IPS DF 4.7 (cell line): ENCODE measurements at regions not wholly inside any gene's neighbourhood (a gene's known extent, or its start where the extent isn't known, plus 50 kb on each side); places are given as distances from the start of the nearest gene placed in this dataset.

ENCODE experiments used
- DNase-seq: peaks from one replicate; pipeline ENCODE4 v3.0.0-alpha.2; 2013; ENCODE audit warnings: low spot score; ENCODE audit errors: extremely low read depth

GRCh38 chr20:11120431-11120830 lies 446.6 kb upstream of the JAG1 start:
- no peak for DNase-seq

- DNase-seq, result no peak
Measured at GRCh38 chr20:11124849-11125505, 451.2 kb upstream of the JAG1 start.

GRCh38 chr20:11128220-11128718 lies 454.5 kb upstream of the JAG1 start:
- DNase-seq, result no peak

- no peak for DNase-seq
Measured at GRCh38 chr20:11128721-11129120, 454.9 kb upstream of the JAG1 start.

GRCh38 chr20:11130554-11131166 lies 456.9 kb upstream of the JAG1 start:
- no peak for DNase-seq

- DNase-seq, result no peak
Measured at GRCh38 chr20:11132819-11133415, 459.1 kb upstream of the JAG1 start.

GRCh38 chr20:11136691-11137090 lies 462.9 kb upstream of the JAG1 start:
- DNase-seq, result no peak

- no peak for DNase-seq
Measured at GRCh38 chr20:11137688-11138087, 463.9 kb upstream of the JAG1 start.

- no peak for DNase-seq
Measured at GRCh38 chr20:11140359-11140758, 466.6 kb upstream of the JAG1 start.

- no peak for DNase-seq
Measured at GRCh38 chr20:11143481-11143880, 469.7 kb upstream of the JAG1 start.

- no peak for DNase-seq
Measured at GRCh38 chr20:11144114-11144950, 470.5 kb upstream of the JAG1 start.

- no peak for DNase-seq
Measured at GRCh38 chr20:11145616-11146015, 471.8 kb upstream of the JAG1 start.

GRCh38 chr20:11153819-11154218 lies 480.0 kb upstream of the JAG1 start:
- no peak for DNase-seq

GRCh38 chr20:11155156-11155756 lies 481.5 kb upstream of the JAG1 start:
- DNase-seq, result no peak

- no peak for DNase-seq
Measured at GRCh38 chr20:11156922-11157321, 483.1 kb upstream of the JAG1 start.

- DNase-seq, result no peak
Measured at GRCh38 chr20:11158146-11158545, 484.3 kb upstream of the JAG1 start.

- no peak for DNase-seq
Measured at GRCh38 chr20:11158589-11158988, 484.8 kb upstream of the JAG1 start.

GRCh38 chr20:11159728-11160127 lies 485.9 kb upstream of the JAG1 start:
- DNase-seq, result no peak

GRCh38 chr20:11162026-11162775 lies 488.4 kb upstream of the JAG1 start:
- DNase-seq, result no peak

GRCh38 chr20:11165789-11166188 lies 492.0 kb upstream of the JAG1 start:
- no peak for DNase-seq

GRCh38 chr20:11166712-11167111 lies 492.9 kb upstream of the JAG1 start:
- no peak for DNase-seq
